ENCODE measurements at regions not wholly inside any gene's neighbourhood (a gene's known extent, or its start where the extent isn't known, plus 50 kb on each side); places are given as distances from the start of the nearest gene placed in this dataset.

- Histone ChIP-seq H3K27me3 (peaks cover 0 to 3% of the 10 kb centered on the region in 2 donors), H3K36me3 (no peaks in the 10 kb centered on the region), H3K4me3 (no peak overlapping the region), H3K27ac (no peak overlapping the region), H3K4me1 (peaks cover 0 to 9% (median 1%) of the 10 kb centered on the region in 4 donors), H3K9me3 (no peaks in the 10 kb centered on the region)
- no peak for DNase-seq
- intact Hi-C loops (cut with DNase I; ENCODE audit: low total_unique reads): no loop called here
- TF ChIP-seq, protein P1, sequence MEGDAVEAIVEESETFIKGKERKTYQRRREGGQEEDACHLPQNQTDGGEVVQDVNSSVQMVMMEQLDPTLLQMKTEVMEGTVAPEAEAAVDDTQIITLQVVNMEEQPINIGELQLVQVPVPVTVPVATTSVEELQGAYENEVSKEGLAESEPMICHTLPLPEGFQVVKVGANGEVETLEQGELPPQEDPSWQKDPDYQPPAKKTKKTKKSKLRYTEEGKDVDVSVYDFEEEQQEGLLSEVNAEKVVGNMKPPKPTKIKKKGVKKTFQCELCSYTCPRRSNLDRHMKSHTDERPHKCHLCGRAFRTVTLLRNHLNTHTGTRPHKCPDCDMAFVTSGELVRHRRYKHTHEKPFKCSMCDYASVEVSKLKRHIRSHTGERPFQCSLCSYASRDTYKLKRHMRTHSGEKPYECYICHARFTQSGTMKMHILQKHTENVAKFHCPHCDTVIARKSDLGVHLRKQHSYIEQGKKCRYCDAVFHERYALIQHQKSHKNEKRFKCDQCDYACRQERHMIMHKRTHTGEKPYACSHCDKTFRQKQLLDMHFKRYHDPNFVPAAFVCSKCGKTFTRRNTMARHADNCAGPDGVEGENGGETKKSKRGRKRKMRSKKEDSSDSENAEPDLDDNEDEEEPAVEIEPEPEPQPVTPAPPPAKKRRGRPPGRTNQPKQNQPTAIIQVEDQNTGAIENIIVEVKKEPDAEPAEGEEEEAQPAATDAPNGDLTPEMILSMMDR (IDR thresholded peaks at IDR 0.05): no peak
These were observed 194.8 kb upstream of the SALL3 start for GRCh38 chr18:78784861-78785260.

DNA sequence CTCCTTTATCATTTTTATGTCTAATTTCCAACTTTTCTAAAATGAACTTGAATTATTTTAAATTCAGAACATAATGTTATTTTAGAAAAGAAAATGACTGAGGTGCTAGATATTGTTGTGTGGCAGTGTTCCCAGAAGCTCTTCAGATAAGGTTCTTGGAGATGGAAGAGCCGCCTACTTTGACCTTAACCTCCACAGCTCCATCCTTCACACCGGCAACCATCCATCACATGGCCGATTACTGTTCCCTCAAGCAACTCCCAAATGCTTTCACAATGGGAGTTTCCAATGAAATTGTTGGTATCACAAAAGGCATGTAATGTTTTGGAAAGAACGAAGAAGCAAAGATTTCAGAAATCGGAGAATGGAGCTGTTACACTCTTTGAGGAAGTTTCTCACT is 193.9 kb upstream of the SALL3 start:
- Histone ChIP-seq H3K27ac (no peak overlapping the region), H3K27me3 (peaks cover 0 to 3% of the 10 kb centered on the region in 2 donors), H3K9me3 (no peaks in the 10 kb centered on the region), H3K4me1 (peaks cover 0 to 10% (median 2%) of the 10 kb centered on the region in 4 donors), H3K36me3 (no peaks in the 10 kb centered on the region), H3K4me3 (no peak overlapping the region)
- no peak for DNase-seq
- intact Hi-C loops (cut with DNase I; ENCODE audit: low total_unique reads): no loop called here
- TF ChIP-seq, protein P1 (IDR thresholded peaks at IDR 0.05): no peak

DNA sequence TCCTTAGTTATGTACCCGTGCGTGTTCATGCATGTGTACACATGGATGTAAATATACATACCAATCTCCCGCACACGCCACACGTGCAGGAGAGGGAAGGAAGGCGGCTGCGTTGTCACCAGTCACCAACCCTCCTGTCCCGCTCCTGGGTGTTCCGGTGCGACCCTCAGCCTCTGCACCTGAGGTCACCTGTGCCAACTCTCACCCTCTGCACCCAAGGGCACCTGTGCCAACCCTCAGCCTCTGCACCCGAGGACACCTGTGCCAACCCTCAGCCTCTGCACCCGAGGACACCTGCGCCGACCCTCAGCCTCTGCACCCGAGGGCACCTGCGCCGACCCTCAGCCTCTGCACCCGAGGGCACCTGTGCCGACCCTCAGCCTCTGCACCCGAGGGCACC is 192.8 kb upstream of the SALL3 start:
- no peak overlapping the region for H3K4me3 ChIP-seq
- intact Hi-C loops (cut with DNase I; ENCODE audit: low total_unique reads): no loop called here
- no peaks in the 10 kb centered on the region for H3K9me3 ChIP-seq
- no peak for DNase-seq
- H3K36me3 ChIP-seq: no peaks in the 10 kb centered on the region
- H3K4me1 ChIP-seq: peaks cover 0 to 10% (median 2%) of the 10 kb centered on the region in 4 donors
- H3K27ac ChIP-seq: no peak overlapping the region
- TF ChIP-seq, protein P1 (IDR thresholded peaks at IDR 0.05): no peak
- H3K27me3 ChIP-seq: peaks cover 0 to 3% of the 10 kb centered on the region in 2 donors

DNA sequence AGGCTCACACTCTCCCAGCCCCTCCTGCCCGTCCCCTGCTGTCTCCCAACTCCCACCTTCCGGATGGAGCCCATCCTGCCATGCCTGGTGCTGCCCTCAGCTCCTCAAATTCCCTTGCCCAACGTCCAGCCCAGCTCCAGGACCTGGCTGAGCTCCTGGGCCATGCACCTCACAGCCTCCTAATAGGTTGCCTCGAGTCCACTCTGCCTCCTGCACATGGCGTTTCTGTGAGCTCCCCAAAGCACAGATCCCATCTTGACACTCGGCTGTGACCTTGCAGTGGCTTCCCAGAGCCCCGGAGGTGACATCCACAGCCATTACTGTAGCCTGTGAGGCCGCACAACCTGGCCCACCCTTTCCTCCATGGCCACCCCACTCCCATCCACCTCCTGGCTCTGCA is 191.9 kb upstream of the SALL3 start:
- Histone ChIP-seq H3K27me3 (peaks cover 0 to 3% of the 10 kb centered on the region in 2 donors), H3K36me3 (no peaks in the 10 kb centered on the region), H3K9me3 (no peaks in the 10 kb centered on the region), H3K4me3 (no peak overlapping the region), H3K27ac (no peak overlapping the region), H3K4me1 (peaks cover 0 to 10% (median 2%) of the 10 kb centered on the region in 4 donors)
- no peak for DNase-seq
- TF ChIP-seq, protein P1 (IDR thresholded peaks at IDR 0.05): no peak
- intact Hi-C loops (cut with DNase I; ENCODE audit: low total_unique reads): no loop called here

- Histone ChIP-seq H3K4me3 (no peak overlapping the region), H3K27ac (no peak overlapping the region), H3K9me3 (no peaks in the 10 kb centered on the region), H3K27me3 (peaks cover 0 to 3% of the 10 kb centered on the region in 2 donors), H3K36me3 (no peaks in the 10 kb centered on the region), H3K4me1 (peaks cover 0 to 10% (median 2%) of the 10 kb centered on the region in 4 donors)
- intact Hi-C loops (cut with DNase I; ENCODE audit: low total_unique reads): no loop called here
- peak in 1 of 2 donors; percentile 62 for DNase-seq
- TF ChIP-seq, protein P1 (IDR thresholded peaks at IDR 0.05): no peak
These were observed 191.5 kb upstream of the SALL3 start for GRCh38 chr18:78788161-78788560.

- Histone ChIP-seq H3K9me3 (no peaks in the 10 kb centered on the region), H3K4me1 (peaks cover 0 to 10% (median 2%) of the 10 kb centered on the region in 4 donors), H3K36me3 (no peaks in the 10 kb centered on the region), H3K27ac (no peak overlapping the region), H3K4me3 (no peak overlapping the region), H3K27me3 (peaks cover 0 to 3% of the 10 kb centered on the region in 2 donors)
- intact Hi-C loops (cut with DNase I; ENCODE audit: low total_unique reads): no loop called here
- DNase-seq: no peak
- TF ChIP-seq, protein P1 (IDR thresholded peaks at IDR 0.05): no peak
These were observed 189.8 kb upstream of the SALL3 start for GRCh38 chr18:78789850-78790249.
